SKM-1 (cell line): ENCODE measurements at regions not wholly inside any gene's neighbourhood (a gene's known extent, or its start where the extent isn't known, plus 50 kb on each side); places are given as distances from the start of the nearest gene placed in this dataset.

Experiments
- DNase-seq: peaks from one replicate; lab custom pipeline; 2025; ENCODE audit not compliant: unreplicated experiment; lab: John Stamatoyannopoulos, UW

DNA sequence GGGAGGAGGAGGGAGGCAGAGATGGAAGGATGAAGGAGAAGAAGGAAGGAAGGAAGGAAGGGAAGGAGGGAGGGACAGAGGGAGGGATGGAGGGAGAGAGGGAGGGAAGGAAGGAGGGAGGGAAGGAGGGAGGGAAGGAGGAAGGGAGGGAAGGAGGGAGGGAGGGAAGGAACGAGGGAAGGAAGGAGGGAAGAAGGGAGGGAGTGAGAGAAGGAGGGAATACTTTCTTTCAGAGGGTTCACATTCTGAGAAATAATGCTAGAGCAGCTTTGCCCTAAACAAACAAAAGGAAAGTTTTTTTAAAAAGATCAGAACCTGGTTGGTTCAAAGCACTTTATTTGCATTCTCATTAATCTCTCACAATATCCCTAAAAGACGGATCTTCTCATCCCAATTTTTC, 96.1 kb upstream of the NXT1 start:
- no peak for DNase-seq

DNA sequence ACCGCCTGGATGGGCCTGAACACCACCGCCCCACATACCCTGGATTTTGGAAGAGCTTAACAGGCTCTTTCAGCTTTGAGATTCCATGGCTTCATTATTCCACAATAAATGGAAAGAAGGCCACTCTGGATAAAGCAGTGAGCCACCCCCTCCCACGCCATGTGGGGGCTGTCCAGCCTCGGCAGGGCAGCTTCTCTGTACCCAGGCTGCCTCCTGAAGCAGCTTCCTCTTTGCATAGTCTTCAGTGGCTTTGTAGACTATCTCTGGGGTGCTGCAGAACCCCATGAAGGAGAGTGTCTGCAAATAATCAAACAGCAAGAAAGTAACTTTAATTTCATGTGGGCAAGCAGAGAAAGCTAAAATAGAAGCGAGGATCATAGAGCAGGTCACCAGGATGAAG, 96.6 kb upstream of the NXT1 start:
- no peak for DNase-seq

DNA sequence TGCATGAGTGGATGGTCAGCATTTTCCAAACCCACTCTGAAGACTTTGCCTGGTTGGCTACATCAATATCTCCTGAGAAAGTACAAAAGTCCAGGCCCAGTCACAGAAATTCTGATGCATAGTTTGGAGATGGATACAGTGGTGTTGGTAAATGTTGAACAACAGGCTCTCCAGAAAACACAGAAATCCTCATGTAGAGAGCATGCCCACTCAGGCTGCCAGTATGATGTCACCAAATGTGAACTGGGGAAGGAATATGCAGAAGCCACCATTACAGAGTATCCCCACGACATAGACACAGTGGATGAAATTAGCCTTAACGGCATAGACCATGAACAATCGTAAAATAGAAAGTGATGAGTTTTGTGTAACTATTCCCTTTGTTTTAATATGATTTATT, 97.1 kb upstream of the NXT1 start:
- DNase-seq: no peak

DNA sequence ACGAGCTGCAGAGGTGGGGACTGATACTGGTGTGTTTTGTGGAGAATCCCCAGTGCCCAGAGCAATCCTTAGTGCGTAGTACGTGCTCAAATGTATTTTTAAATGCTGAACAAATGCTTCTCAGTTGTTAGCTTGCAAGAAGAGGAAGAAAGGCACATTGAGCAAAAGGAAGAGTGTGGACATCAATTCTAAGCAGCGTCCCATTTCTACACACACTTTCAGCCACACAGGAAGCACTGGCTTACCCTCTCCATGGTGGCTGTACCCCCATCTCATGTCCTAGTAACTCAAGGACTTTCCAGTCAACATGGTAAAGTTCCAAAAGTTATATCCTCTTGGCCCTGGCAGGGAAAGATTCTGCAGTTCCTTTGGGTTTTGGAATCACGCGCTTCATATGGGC, 98.8 kb upstream of the NXT1 start:
- DNase-seq: no peak

DNA sequence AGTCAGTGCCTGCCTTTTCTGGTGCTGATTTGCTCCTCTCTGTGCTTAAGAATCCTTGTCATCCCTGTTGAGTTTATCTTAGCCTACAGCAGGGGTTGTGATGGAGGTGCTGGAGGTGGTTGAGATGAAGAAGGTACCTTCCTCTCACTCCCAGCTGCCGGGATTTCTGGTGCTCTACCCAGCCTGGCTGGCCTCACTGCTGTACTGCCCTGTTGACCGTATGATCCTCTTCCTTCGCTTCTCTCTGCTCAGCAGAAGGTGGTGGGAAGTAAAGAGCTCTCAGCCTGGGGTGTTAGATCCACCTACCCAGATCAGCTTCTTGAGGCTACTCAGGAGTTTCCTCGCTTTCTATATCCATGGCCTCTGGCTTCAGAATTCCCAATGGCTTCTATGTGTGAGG, 101.0 kb upstream of the NXT1 start:
- no peak for DNase-seq

DNA sequence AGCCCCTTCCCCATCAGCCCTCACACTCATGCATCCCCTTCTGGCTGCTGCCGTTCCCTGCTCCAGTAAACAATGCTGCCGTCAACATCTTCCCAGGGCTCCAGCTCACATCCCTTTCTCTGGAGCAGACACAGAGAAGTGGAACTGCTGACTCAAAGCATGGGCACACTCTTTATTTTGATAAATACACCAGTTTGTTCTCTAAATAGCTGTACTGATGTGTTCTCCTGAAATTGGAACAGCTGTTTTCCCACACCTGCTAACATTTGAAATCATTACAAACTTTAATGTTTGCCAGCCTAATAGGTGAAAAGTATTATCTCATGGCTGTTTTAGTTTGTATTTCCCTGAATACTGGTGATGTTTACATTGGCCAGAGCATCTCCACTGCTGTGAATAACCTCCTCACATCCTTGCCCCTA, 102.1 kb upstream of the NXT1 start:
- DNase-seq: no peak

DNA sequence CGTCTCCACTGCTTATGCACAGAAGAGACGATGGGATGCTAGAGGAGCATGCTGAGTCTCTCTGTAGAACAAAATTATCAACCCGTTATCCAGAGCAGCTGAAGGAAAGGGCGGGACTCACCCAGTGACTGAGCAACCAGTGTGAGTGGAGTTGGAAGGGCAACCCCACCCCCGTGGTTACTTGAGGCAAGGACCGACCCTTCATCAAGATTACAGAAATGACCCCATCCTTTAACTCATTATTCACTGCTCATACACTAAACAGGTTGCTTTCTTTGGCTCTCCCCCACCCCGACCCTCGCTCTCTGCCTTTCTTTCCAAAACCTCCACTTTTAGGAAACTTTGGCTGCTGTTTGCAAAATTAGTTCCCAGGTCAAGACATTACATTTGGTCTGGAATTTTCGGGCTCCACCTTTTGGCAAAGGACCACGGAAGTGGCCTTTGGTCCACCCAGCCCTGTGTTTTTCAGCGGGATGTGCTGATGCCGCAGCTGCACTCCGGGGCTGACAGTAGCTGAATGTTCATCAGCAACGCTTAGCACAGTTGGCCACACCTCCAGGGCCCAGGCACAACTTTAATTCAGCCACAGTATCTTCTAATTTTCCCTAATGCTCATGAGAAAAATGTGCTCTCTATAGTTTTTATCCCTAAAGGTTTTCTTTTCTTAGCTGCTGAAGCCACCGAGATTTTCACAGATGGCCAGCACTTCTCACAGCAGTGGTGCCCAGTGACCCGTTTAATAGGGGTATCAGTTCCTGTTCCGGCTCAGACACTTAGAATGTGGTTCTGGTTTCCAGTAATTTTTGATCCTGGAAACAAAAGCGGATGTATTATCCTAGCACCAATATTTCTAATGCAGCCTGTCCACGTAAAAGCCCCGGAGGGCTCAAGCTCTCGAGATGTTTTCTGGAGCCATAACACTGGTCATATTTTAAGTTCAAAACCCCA, 103.6 kb upstream of the NXT1 start:
- DNase-seq: no peak

DNA sequence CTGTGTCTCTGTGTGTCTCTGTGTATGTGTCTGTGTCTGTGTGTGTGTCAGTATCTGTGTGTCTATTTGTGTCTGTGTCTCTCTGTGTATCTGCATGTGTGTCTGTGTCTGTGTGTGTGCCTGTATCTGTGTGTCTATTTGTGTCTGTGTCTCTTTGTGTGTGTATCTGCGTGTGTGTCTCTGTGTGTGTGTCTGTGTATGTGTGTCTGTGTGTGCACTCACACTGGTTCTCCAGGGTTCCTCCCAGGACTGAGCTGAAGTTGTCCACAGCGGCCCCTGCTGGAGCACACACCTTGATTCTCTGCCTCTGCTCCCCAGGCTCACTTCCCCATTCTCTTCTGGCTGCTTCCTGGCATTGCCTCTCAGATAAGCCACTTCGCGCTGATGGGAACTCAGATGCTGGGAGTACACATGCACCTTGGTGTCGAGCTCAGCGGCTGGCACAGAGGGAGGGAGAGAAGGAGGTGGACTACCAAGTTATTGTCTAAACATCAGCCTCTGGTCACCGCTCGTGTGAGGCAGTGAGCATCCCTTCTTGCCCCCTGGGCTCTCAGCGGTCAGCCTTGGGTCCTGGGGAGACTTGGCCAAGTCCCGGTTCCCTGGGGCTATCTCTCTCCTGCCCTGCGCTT, 104.9 kb upstream of the NXT1 start:
- peak; percentile 94 for DNase-seq

DNA sequence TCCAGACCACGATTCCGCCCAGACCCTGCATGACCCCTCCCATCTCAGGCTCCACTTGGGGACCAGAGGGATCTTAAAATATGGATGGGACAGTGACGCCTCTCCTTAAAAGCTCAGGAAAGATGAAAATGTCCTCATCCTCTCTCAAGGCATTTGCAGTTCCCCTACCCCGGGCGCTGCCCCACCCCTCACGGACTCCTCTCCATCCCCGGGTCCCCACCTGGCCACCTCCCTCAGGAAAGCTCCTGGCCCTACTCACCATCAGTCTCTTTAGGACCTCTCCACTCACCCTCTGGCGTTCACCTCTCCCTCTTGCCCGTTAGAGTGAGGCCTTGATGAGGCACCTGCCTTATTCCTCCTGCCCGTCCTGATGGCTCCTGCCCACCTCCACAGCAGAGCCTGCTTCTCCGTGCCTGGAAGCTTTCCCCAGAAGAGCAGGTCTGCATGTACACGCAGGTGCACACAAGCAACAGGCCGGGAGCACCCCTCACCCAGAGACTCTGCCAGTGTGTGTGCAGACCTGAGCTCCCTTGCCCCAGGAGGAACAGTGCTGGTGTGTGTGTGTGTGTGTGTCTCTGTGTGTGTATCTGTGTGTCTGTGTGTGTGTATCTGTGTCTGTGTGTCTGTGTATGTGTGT, 105.6 kb upstream of the NXT1 start:
- DNase-seq: no peak

DNA sequence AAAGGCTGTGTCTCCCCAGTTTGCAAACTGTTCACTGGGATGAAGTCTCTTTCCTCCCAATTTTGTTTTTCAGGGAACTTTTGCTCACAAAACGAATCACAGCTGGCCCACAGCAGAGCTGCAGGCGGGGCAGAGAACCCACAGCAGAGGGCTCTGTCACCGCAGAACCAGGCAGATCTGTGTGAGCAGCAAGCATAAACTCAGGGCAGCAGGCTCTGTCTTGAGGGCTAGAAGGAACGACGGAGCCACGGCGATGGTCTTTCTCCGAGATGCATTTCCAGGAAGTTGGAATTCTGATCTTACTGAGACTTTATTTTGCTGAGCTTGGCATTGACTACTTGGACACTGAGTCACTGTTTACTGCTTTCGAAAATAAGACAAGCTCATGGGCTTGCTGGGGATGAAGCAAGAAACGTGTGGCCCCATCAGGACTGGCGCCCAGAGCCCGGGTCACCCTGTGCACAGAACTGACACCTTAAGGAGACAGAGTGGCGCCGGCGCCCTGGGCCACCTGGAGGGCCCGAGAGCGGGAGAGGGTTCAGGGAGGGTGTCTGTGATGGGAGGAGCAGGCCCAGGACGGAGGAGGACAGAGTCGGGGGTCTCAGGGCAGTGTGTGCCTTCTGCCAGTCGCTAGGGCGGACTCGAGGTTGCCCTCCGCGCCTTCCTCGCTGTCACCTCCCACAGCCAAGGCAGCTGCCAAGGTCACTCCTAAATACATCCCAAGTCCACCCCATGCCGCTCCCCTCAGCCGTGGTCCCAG, 106.3 kb upstream of the NXT1 start:
- no peak for DNase-seq

DNA sequence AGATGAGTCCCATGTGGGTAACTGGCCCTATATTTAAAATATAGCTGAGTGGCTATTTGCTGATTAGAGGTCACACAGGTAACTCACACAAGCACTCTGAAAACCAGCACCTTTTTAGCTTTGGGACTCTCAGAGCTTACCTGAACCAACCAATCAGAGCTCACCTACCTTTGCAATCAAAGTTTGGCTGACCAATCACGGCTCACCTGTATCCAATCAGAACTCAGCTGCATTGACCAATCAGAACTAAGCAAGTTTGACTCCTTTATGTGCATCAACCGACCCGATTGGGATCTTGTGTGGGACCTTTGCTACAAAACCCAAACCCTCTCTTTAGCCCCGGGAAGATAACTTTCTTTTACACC, 106.8 kb upstream of the NXT1 start:
- DNase-seq: no peak

DNA sequence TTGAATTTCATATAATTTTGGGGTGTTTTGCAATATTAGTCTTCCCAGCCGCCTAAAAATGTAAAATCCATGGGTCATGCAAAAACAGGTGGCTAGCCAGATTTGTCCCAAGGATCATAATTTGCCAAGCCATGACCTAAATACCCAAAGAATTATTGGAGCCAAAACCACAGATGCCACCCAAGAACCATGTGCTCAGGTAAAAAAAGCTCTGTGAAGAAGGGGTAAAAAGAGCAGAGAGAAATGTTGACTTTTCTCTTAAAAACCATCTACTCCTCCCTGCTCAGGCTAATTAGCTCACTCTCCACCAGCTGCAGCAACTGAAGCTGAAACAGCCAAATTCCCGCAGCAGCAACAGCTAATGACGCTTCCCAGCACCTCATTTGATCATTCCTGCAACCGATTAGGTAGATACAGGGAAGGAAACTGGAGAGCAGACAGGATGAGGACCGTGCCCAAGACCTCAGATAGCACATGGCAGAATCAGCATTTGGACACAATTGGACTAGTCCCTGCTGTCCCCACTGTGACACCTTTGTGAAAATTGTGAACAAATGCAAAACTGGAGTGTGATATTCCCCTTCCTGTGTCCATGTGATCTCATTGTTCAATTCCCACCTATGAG, 107.9 kb upstream of the NXT1 start:
- no peak for DNase-seq

DNA sequence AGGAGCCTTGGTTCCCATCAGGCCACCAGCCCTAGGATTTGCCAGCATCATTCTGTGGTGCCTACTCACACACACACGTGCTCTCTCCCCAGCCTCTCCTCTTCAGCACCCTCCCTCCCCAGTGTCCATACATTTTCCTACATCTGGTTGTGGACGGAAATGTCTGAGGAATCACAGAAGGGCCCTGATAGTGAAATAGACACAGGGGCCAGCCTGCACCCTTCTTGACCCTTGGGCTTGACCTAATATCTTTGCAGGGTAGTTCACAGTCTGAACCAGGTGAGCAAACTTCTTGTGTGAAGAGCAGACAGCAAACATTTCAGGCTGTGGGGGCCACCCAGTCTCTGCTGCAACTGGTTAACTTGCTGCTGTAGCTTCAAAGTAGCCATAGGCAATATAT, 108.5 kb upstream of the NXT1 start:
- no peak for DNase-seq

DNA sequence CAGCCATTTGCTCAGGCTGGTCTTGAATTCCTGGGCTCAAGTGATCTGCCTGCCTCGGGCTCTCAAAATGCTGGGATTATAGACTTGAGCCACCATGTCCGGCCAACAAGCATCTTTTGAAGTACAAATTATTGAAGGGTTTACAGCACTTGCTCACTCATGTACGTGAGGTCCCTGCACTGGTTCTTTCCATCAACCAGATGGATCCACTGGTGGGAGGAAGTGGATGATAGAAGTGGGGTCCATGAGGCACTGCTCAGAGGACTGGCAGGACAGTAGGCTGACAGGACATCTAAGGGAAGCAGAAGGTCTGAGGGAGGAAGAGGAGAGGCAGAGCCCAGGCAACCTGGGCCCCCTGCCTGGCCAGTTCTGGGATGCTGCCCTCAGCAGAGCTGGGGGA, 109.2 kb upstream of the NXT1 start:
- no peak for DNase-seq

DNA sequence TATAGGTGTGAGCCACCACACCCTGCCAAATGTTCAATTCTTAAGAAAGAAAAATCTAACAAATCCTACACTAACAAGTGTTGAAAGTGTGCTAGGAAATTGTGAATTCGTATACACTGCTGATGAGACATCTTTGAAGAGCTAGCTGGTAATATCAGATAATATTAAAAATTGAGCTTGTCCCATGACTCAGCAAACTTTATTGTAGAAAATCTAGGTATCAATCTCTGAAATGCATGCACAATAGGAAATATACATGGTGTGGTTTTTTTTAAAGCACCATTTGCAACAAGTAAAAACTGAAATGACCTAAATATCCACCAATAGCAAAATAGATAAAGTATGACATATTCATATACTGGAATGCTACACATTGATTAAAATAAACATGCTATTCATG, 110.1 kb upstream of the NXT1 start:
- DNase-seq: no peak

DNA sequence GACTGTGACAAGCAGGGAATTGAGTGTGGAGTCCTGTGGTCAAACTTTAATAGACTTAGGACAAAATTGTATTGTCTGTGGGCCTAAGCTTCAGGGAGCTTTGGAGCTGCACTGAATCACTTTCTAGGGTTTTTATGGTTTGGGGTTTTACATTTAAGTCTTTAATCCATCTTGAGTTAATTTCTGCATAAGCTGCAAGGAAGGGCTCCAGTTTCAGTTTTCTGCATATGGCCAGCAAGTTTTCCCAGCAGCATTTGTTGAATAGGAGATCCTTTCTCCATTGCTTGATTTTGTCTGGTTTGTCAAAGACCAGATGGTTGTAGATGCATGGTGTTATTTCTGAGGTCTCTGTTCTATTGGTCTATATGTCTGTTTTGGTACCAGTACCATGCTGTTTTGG, 113.4 kb upstream of the NXT1 start:
- no peak for DNase-seq

DNA sequence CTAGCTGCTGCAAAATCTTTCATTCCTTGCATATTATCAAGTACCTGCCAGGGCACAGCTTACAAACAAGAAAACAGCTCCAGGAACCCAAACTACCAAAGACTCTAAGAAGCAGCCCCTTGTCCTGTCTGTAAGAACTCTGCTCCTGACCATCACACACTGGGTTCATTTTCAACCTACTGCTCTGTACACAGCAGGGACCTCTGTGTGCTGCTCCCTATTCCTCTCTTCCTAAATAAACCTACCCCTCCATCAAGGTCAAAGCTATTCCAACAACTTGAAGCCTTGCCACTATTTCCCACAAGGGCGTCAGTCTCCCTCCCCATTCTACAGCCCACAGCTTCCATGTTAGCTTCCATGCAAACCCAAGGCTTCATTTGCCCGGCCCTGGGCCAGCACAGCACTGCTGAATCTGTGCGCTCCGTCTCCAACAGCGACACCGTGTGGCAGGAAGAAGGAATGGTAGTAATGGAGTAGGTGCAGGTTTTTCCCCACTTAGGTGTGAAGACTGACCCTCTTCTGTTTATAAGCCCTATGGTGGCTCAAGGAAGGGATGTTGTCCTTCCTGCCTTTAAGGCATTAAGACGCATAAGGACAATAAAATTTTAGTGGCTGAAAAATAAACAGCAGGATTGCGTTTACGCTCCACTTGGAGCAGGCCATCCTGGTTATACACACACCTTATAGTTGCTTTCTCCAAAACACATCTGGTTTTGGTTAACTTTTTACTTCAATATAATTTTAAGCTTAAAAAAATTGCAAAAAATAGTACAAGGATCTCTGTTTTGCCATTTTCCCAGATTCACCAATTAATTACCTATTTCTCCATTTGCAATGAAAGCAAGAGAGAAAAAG, 115.2 kb upstream of the NXT1 start:
- DNase-seq: peak; percentile 67

DNA sequence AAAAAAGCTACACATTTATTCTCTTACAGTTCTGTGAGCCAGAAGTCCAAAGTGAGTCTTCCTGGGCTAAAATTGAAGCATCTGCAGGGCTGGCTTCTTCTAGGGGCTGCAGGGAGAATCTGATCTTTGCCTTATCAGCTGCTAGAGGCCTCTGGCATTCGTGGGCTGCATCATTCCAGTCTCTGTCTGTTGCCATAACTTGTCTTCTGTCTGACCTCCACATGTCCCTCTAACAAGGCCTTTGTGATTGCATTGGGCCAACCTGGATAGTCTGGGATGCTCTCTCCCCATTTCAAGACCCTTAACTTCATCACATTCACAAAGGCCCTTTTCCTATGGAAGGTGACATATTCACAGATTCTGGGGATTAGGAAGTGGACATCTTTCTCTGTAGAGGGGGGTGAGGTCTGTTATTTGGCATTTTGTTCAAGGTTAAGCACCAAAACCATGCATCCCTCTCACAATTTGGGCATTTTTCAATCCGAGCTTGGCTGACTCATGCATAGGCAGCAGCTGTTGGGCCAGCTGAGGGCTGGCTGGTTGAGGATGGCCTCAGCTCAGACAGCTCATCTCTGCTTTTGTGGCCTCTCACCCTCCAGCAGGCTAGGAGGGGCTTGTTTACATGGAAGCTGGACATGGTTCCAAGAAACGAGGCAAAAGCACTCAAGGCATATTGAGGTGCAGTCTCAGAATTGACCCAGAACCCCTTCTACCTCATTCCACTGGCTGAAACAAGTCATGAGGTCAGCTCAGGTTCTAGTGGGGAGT, 116.1 kb upstream of the NXT1 start:
- DNase-seq: no peak

DNA sequence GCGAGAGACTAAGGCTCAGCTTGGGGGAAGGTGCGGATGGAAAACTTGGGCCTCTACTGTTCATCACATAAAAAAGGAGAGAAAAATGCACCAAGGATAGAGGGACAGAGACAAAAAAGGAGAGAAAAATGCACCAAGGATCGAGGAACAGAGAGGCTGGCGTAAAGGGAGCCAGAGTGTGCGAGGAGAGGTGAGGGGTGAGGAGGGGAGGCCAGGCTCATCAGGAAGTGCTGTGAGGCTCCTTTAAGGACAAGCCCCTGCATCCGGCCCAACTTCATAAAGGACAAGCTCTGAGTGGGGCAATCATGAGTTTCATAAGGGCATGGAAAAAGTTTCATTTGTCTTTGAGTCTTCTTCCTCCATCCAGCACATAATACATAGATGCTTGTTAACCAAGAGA, 117.2 kb upstream of the NXT1 start:
- DNase-seq: no peak
